Hepatocyte (in vitro differentiated cells): ENCODE measurements at regions not wholly inside any gene's neighbourhood (a gene's known extent, or its start where the extent isn't known, plus 50 kb on each side); places are given as distances from the start of the nearest gene placed in this dataset.
A peak's percentile ranks its signal among the peaks of the same experiment; 100 is the strongest.
"Not testable (repeated sequence)": the region's sequence is repeated elsewhere in the genome, so short reads cannot be mapped to it uniquely, and the experiment has no call there.

ENCODE experiments used
- DNase-seq: peaks from one replicate; pipeline ENCODE4 v3.0.0-alpha.2; 2016; ENCODE audit warnings: low spot score
- H2AFZ ChIP-seq: fragments of 200-600 bp; sonication (generic); 2 replicates; pipeline ENCODE4 v1.6.0; 2016; ENCODE audit warnings: antibody characterized with exemption, mild to moderate bottlenecking
- H3K27ac ChIP-seq: fragments of 200-600 bp; sonication (generic); 2 replicates; pipeline ENCODE4 v1.5.1; 2016; ENCODE audit warnings: mild to moderate bottlenecking
- H3K27me3 ChIP-seq: fragments of 200-600 bp; sonication (generic); 2 replicates; pipeline ENCODE4 v1.6.1; 2016
- H3K36me3 ChIP-seq: fragments of 200-600 bp; sonication (generic); replicated peaks from 2 replicates; pipeline ENCODE4 v1.5.1; 2016; ENCODE audit warnings: low read depth; ENCODE audit not compliant: insufficient read depth
- H3K4me1 ChIP-seq: fragments of 200-600 bp; sonication (generic); 2 replicates; pipeline ENCODE4 v1.5.1; 2016; ENCODE audit warnings: mild to moderate bottlenecking, moderate library complexity; ENCODE audit not compliant: insufficient read depth
- H3K4me2 ChIP-seq: fragments of 200-600 bp; sonication (generic); 2 replicates; pipeline ENCODE4 v1.6.0; 2016
- H3K4me3 ChIP-seq: fragments of 200-600 bp; sonication (generic); 2 replicates; pipeline ENCODE4 v1.5.1; 2016; ENCODE audit warnings: mild to moderate bottlenecking
- H3K79me2 ChIP-seq: fragments of 200-600 bp; sonication (generic); 2 replicates; pipeline ENCODE4 v1.6.0; 2017; ENCODE audit warnings: mild to moderate bottlenecking
- H3K9me2 ChIP-seq: fragments of 200-600 bp; sonication (generic); replicated peaks from 2 replicates; pipeline ENCODE4 v1.6.0; 2017; ENCODE audit warnings: mild to moderate bottlenecking; ENCODE audit not compliant: insufficient read depth
- H3K9me3 ChIP-seq: fragments of 200-600 bp; sonication (generic); 2 replicates; pipeline ENCODE4 v1.5.1; 2016; ENCODE audit warnings: low read depth, mild to moderate bottlenecking
- H4K20me1 ChIP-seq: fragments of 200-600 bp; sonication (generic); 2 replicates; pipeline ENCODE4 v1.6.0; 2016; ENCODE audit warnings: mild to moderate bottlenecking; ENCODE audit not compliant: insufficient read depth, poor library complexity, severe bottlenecking
- EZH2 ChIP-seq: fragments of 200-600 bp; sonication (generic); IDR thresholded peaks from 2 replicates; pipeline ENCODE4 v1.6.1; 2016; ENCODE audit warnings: antibody characterized with exemption, mild to moderate bottlenecking, borderline replicate concordance
- EZH2phosphoT487 ChIP-seq: fragments of 200-600 bp; sonication (generic); IDR thresholded peaks from one replicate; pipeline ENCODE4 v1.6.1; 2018; ENCODE audit warnings: antibody characterized with exemption, mild to moderate bottlenecking, low read depth, moderate library complexity; ENCODE audit not compliant: unreplicated experiment, severe bottlenecking
- WGBS: methylation state at CpG from one replicate; pipeline ENCODE4 v1.1.6; 2016; ENCODE audit warnings: low lambda C conversion rate; ENCODE audit errors: missing lambda C conversion rate; 5-methylcytosine and 5-hydroxymethylcytosine counted together
- TF ChIP-seq, protein P1 (sequence below): fragments of 200-600 bp; sonication (generic); IDR thresholded peaks from 2 replicates; pipeline ENCODE4 v1.5.1; 2016; ENCODE audit warnings: antibody characterized with exemption, mild to moderate bottlenecking; ENCODE audit not compliant: poor library complexity

DNA sequence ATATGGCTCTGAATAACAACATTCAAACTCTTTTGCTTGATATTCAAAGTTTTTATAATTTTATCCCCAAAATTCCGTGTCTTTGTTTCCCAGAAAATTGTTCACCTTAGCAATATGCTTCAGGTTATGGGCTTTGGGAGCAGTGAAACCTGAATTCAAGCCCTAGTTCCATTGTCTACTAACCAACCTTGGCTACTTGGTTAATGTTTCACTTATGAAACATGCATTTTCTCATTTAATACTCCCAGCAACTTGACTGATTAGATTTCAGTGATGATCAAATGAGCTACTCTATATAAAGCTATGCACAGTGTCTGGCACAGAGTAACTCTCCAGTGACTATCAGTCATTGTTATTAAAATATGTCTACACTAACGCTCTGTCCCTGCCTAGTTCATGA is 192.2 kb upstream of the TENT5A start:
- H3K4me2 ChIP-seq: no peak overlapping the region
- H3K9me2 ChIP-seq: no peaks in the 10 kb centered on the region
- H4K20me1 ChIP-seq: no peaks in the 10 kb centered on the region
- peaks cover 1% of the 10 kb centered on the region for H3K4me1 ChIP-seq
- 97% methylated on average over 2 of the region's 2 CpGs for WGBS
- no peaks in the 10 kb centered on the region for H3K36me3 ChIP-seq
- no peaks in the 10 kb centered on the region for H3K79me2 ChIP-seq
- H3K27ac ChIP-seq: no peak overlapping the region
- H3K27me3 ChIP-seq: no peaks in the 10 kb centered on the region
- H3K4me3 ChIP-seq: no peak overlapping the region
- TF ChIP-seq EZH2phosphoT487 (no peak), EZH2 (no peak)
- TF ChIP-seq, protein P1, sequence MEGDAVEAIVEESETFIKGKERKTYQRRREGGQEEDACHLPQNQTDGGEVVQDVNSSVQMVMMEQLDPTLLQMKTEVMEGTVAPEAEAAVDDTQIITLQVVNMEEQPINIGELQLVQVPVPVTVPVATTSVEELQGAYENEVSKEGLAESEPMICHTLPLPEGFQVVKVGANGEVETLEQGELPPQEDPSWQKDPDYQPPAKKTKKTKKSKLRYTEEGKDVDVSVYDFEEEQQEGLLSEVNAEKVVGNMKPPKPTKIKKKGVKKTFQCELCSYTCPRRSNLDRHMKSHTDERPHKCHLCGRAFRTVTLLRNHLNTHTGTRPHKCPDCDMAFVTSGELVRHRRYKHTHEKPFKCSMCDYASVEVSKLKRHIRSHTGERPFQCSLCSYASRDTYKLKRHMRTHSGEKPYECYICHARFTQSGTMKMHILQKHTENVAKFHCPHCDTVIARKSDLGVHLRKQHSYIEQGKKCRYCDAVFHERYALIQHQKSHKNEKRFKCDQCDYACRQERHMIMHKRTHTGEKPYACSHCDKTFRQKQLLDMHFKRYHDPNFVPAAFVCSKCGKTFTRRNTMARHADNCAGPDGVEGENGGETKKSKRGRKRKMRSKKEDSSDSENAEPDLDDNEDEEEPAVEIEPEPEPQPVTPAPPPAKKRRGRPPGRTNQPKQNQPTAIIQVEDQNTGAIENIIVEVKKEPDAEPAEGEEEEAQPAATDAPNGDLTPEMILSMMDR: no peak
- DNase-seq: no peak
- H3K9me3 ChIP-seq: no peaks in the 10 kb centered on the region
- no peak overlapping the region for H2AFZ ChIP-seq

DNA sequence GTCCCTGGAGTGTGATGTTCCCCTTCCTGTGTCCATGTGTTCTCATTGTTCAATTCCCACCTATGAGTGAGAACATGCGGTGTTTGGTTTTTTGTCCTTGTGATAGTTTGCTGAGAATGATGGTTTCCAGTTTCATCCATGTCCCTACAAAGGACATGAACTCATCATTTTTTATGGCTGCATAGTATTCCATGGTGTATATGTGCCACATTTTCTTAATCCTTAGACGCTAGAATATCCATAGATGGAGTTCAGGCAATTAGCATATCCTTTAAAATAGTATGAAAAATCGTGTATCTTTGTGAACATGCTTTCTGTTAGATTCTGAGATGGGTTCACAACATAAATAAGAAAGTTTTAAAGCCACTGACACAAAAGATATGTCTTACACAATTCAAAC is 190.4 kb upstream of the TENT5A start:
- H3K36me3 ChIP-seq, H3K4me3 ChIP-seq, H3K79me2 ChIP-seq, H2AFZ ChIP-seq, H3K9me3 ChIP-seq, H3K27ac ChIP-seq, H3K4me2 ChIP-seq, H3K9me2 ChIP-seq, H3K27me3 ChIP-seq, H4K20me1 ChIP-seq, DNase-seq: not testable (repeated sequence)
- 86% methylated on average over 3 of the region's 3 CpGs for WGBS
- H3K4me1 ChIP-seq: peaks cover 13% of the 10 kb centered on the region

DNA sequence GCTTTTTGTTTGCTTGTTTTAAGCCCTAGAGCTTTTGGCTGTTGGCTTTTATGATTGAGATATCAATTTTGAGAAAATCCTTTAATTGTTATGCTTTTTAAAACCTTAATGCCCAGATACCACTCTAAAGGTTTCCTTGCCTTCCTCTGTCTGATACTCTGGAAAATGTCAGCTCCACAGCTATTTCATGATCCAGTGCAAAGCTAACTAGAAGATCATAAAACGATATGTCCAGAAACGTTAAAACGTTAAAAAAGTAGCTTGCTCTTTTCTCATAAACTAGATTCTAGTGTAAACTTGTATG is 189.5 kb upstream of the TENT5A start:
- TF ChIP-seq, protein P1: no peak
- TF ChIP-seq EZH2: no peak
- no peak for TF ChIP-seq EZH2phosphoT487
- no peak overlapping the region for H2AFZ ChIP-seq

DNA sequence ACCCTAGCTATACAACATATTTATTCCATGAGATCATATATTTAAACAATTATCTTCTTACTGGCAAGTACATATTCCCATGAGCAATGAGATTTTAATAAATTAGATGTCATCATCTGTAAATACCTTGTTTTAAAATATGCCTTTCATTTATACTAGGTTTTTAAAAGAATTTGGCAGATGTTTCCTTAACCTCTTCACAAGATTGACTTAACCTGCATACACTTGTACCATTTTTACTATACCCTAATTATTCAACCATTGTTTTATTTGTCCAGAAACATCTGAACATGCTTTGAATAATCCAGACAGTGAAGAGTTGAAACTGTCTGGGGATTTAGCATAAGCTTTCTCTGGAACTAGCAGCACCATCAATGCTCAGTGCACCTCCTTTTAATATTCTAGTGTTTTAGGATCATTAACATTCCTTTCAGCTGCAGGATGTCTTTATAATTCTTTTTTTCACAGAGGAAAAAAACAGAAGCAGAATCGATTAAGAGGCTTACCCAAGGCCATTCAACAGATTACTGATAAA is 188.0 kb upstream of the TENT5A start:
- WGBS: 54% methylated on average over 1 of the region's 1 CpG
- no peaks in the 10 kb centered on the region for H4K20me1 ChIP-seq
- H3K9me3 ChIP-seq: no peaks in the 10 kb centered on the region
- H3K36me3 ChIP-seq: no peaks in the 10 kb centered on the region
- H3K27ac ChIP-seq: no peak overlapping the region
- H3K4me3 ChIP-seq: no peak overlapping the region
- no peak overlapping the region for H3K4me2 ChIP-seq
- no peaks in the 10 kb centered on the region for H3K79me2 ChIP-seq
- no peaks in the 10 kb centered on the region for H3K9me2 ChIP-seq
- H3K27me3 ChIP-seq: no peaks in the 10 kb centered on the region
- H3K4me1 ChIP-seq: peaks cover 13% of the 10 kb centered on the region
- TF ChIP-seq EZH2phosphoT487 (no peak), EZH2 (no peak)
- TF ChIP-seq, protein P1: no peak
- no peak overlapping the region for H2AFZ ChIP-seq
- DNase-seq: no peak

More for the DNA sequence above, 189.5 kb upstream of the TENT5A start:
- H3K27me3 ChIP-seq: no peaks in the 10 kb centered on the region
- no peak overlapping the region for H3K4me3 ChIP-seq
- H3K9me3 ChIP-seq: no peaks in the 10 kb centered on the region
- H4K20me1 ChIP-seq: no peaks in the 10 kb centered on the region
- H3K4me2 ChIP-seq: peak overlapping the region; percentile 20
- no peaks in the 10 kb centered on the region for H3K79me2 ChIP-seq
- no peaks in the 10 kb centered on the region for H3K9me2 ChIP-seq
- DNase-seq: no peak
- no peaks in the 10 kb centered on the region for H3K36me3 ChIP-seq
- WGBS: 60% methylated on average over 3 of the region's 3 CpGs
- no peak overlapping the region for H3K27ac ChIP-seq
- H3K4me1 ChIP-seq: peaks cover 13% of the 10 kb centered on the region
